ENCODE measurements at regions not wholly inside any gene's neighbourhood (a gene's known extent, or its start where the extent isn't known, plus 50 kb on each side); places are given as distances from the start of the nearest gene placed in this dataset.
"Not testable (repeated sequence)": the region's sequence is repeated elsewhere in the genome, so short reads cannot be mapped to it uniquely, and the experiment has no call there.

GRCh38 chr7:12927635-12928434 lies 240.4 kb downstream of the ARL4A start:
- in situ Hi-C loops (cut with MboI), result no loop called here
- WGBS, 2 experiments (ENCODE audit: low coverage in 1 of 2, low lambda C conversion rate in 2 of 2, missing lambda C conversion rate in 2 of 2), result 55 to 59% methylated on average over 4 of the region's 4 CpGs

GRCh38 chr7:12929476-12930140 lies 242.2 kb downstream of the ARL4A start:
- TF ChIP-seq EZH2 (IDR thresholded peaks at IDR 0.05; ENCODE audit: insufficient read depth, poor library complexity, severe bottlenecking) (no peak), EZH2phosphoT487 (IDR thresholded peaks at IDR 0.05; ENCODE audit: insufficient read depth, low read depth) (no peak)
- Histone ChIP-seq H3K36me3 (ENCODE audit: low read depth) (no peaks in the 10 kb centered on the region), H4K20me1 (ENCODE audit: insufficient read depth) (no peaks in the 10 kb centered on the region), H3K9ac (no peak overlapping the region), H3K4me2 (ENCODE audit: unreplicated experiment) (no peak overlapping the region), H3K4me3 (no peak overlapping the region), H3K27ac (no peak overlapping the region), H3K9me2 (ENCODE audit: insufficient read depth) (no peaks in the 10 kb centered on the region), H3K4me1 (ENCODE audit: insufficient read depth) (no peaks in the 10 kb centered on the region), H3K79me2 (ENCODE audit: insufficient read depth) (no peaks in the 10 kb centered on the region), H2AFZ (no peak overlapping the region), H3K27me3 (replicated peaks; ENCODE audit: insufficient read depth) (no peaks in the 10 kb centered on the region), H3K9me3 (ENCODE audit: low read depth) (no peaks in the 10 kb centered on the region), H3F3A (ENCODE audit: insufficient read depth) (no peaks in the 10 kb centered on the region)
- in situ Hi-C loops (cut with MboI), result no loop called here
- WGBS, 2 experiments (ENCODE audit: low coverage in 1 of 2, low lambda C conversion rate in 2 of 2, missing lambda C conversion rate in 2 of 2), result 62 to 75% methylated on average over 1 of the region's 1 CpG
- no peak for DNase-seq

More at GRCh38 chr7:12927635-12928434, 240.4 kb downstream of the ARL4A start:
- H3K4me1 ChIP-seq (ENCODE audit: insufficient read depth), result peaks cover 10% of the 10 kb centered on the region
- no peaks in the 10 kb centered on the region for H3K79me2 ChIP-seq (ENCODE audit: insufficient read depth)
- H3K27ac ChIP-seq, result no peak overlapping the region
- no peaks in the 10 kb centered on the region for H3K9me3 ChIP-seq (ENCODE audit: low read depth)
- no peak overlapping the region for H3K4me2 ChIP-seq (ENCODE audit: unreplicated experiment)
- H3K9me2 ChIP-seq (ENCODE audit: insufficient read depth), result no peaks in the 10 kb centered on the region
- H3K27me3 ChIP-seq (replicated peaks; ENCODE audit: insufficient read depth), result no peaks in the 10 kb centered on the region
- H3K4me3 ChIP-seq, result no peak overlapping the region
- no peak overlapping the region for H3K9ac ChIP-seq
- H2AFZ ChIP-seq, result no peak overlapping the region
- H3K36me3 ChIP-seq (ENCODE audit: low read depth), result no peaks in the 10 kb centered on the region
- no peaks in the 10 kb centered on the region for H4K20me1 ChIP-seq (ENCODE audit: insufficient read depth)
- no peak for DNase-seq
- no peaks in the 10 kb centered on the region for H3F3A ChIP-seq (ENCODE audit: insufficient read depth)
- TF ChIP-seq EZH2phosphoT487 (IDR thresholded peaks at IDR 0.05; ENCODE audit: insufficient read depth, low read depth) (no peak), EZH2 (IDR thresholded peaks at IDR 0.05; ENCODE audit: insufficient read depth, poor library complexity, severe bottlenecking) (no peak)

DNA sequence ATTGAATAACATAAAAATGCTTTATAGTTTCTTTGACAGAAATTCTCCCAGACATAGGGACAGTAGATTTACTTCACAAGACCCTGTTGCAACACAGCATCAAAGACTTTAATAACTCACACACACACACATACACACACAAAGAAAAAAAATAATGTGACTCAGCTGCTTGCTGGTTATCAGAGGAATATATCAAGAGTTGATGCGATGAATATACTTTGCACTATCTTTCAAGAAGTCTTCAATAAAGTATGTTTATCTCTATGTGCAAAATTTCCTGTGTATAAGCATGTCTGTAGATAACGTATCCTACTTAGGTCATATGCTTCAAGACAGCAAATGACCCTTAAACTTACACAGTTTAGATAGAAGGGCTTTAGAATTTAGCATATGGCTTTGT lies 243.1 kb downstream of the ARL4A start:
- H3K79me2 ChIP-seq (ENCODE audit: insufficient read depth), result no peaks in the 10 kb centered on the region
- no peak for TF ChIP-seq EZH2 (IDR thresholded peaks at IDR 0.05; ENCODE audit: insufficient read depth, poor library complexity, severe bottlenecking)
- no peaks in the 10 kb centered on the region for H3K4me1 ChIP-seq (ENCODE audit: insufficient read depth)
- no peaks in the 10 kb centered on the region for H3K27me3 ChIP-seq (replicated peaks; ENCODE audit: insufficient read depth)
- no peaks in the 10 kb centered on the region for H3K36me3 ChIP-seq (ENCODE audit: low read depth)
- H3K4me3 ChIP-seq, result no peak overlapping the region
- no peak overlapping the region for H3K9ac ChIP-seq
- no peaks in the 10 kb centered on the region for H3F3A ChIP-seq (ENCODE audit: insufficient read depth)
- no peak overlapping the region for H2AFZ ChIP-seq
- in situ Hi-C loops (cut with MboI), result no loop called here
- 50 to 54% methylated on average over 2 of the region's 2 CpGs for WGBS, 2 experiments (ENCODE audit: low coverage in 1 of 2, low lambda C conversion rate in 2 of 2, missing lambda C conversion rate in 2 of 2)
- no peak overlapping the region for H3K4me2 ChIP-seq (ENCODE audit: unreplicated experiment)
- H4K20me1 ChIP-seq (ENCODE audit: insufficient read depth), result no peaks in the 10 kb centered on the region
- no peaks in the 10 kb centered on the region for H3K9me3 ChIP-seq (ENCODE audit: low read depth)
- H3K27ac ChIP-seq, result no peak overlapping the region
- no peaks in the 10 kb centered on the region for H3K9me2 ChIP-seq (ENCODE audit: insufficient read depth)
- no peak for DNase-seq

- H3F3A ChIP-seq (ENCODE audit: insufficient read depth); H3K36me3 ChIP-seq (ENCODE audit: low read depth); in situ Hi-C loops (cut with MboI); H3K4me1 ChIP-seq (ENCODE audit: insufficient read depth); H3K27ac ChIP-seq; H3K9me2 ChIP-seq (ENCODE audit: insufficient read depth); H2AFZ ChIP-seq; DNase-seq; H3K9me3 ChIP-seq (ENCODE audit: low read depth); H4K20me1 ChIP-seq (ENCODE audit: insufficient read depth); H3K4me3 ChIP-seq; H3K4me2 ChIP-seq (ENCODE audit: unreplicated experiment); H3K27me3 ChIP-seq (replicated peaks; ENCODE audit: insufficient read depth); H3K9ac ChIP-seq; H3K79me2 ChIP-seq (ENCODE audit: insufficient read depth): not testable (repeated sequence)
- 82 to 83% methylated on average over 19 of the region's 19 CpGs for WGBS, 2 experiments (ENCODE audit: low coverage in 1 of 2, low lambda C conversion rate in 2 of 2, missing lambda C conversion rate in 2 of 2)
Observed at GRCh38 chr7:12931465-12931864, 244.0 kb downstream of the ARL4A start.

All from GM23248 (cell line).